ENCODE measurements at regions not wholly inside any gene's neighbourhood (a gene's known extent, or its start where the extent isn't known, plus 50 kb on each side); places are given as distances from the start of the nearest gene placed in this dataset.

DNA sequence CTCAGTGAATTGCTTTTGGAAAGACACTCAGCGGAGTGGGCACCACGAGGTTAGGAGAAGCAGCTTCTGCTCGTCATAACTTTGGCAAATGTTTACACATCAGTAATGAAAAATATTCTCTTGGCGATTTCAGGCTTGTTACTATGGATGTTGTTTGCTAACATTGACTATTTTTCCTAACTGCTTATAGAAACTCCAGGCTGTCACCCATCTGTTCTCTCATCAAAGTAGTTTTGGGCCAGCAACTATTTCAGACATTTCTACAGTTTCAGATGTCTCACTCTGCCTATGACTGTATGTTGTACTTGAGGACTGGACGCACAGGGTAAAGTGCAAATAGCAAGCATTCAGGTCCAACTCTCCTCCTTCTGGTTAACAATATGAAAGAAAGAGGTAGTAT, 346.7 kb downstream of the TRIML1 start:
- Histone ChIP-seq H3K27ac (replicated peaks in 1 of 4) (no peak overlapping the region), H3K9me3 (no peaks in the 10 kb centered on the region), H3K27me3 (no peaks in the 10 kb centered on the region), H3K36me3 (no peaks in the 10 kb centered on the region), H3K4me3 (no peak overlapping the region), H3K4me1 (no peaks in the 10 kb centered on the region)
- intact Hi-C loops (cut with DNase I), result no loop called here
- WGBS, result 41% methylated on average over 5 of the region's 5 CpGs
- TF ChIP-seq POLR2A (IDR thresholded peaks at IDR 0.05; ENCODE audit: low read depth), result no peak
- no peak for TF ChIP-seq POLR2AphosphoS5 (IDR thresholded peaks at IDR 0.05)
- TF ChIP-seq, protein P1, sequence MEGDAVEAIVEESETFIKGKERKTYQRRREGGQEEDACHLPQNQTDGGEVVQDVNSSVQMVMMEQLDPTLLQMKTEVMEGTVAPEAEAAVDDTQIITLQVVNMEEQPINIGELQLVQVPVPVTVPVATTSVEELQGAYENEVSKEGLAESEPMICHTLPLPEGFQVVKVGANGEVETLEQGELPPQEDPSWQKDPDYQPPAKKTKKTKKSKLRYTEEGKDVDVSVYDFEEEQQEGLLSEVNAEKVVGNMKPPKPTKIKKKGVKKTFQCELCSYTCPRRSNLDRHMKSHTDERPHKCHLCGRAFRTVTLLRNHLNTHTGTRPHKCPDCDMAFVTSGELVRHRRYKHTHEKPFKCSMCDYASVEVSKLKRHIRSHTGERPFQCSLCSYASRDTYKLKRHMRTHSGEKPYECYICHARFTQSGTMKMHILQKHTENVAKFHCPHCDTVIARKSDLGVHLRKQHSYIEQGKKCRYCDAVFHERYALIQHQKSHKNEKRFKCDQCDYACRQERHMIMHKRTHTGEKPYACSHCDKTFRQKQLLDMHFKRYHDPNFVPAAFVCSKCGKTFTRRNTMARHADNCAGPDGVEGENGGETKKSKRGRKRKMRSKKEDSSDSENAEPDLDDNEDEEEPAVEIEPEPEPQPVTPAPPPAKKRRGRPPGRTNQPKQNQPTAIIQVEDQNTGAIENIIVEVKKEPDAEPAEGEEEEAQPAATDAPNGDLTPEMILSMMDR (IDR thresholded peaks at IDR 0.05), result no peak
- no peak for TF ChIP-seq EP300 (IDR thresholded peaks at IDR 0.05)
- no peak for DNase-seq (ENCODE audit: extremely low spot score)

DNA sequence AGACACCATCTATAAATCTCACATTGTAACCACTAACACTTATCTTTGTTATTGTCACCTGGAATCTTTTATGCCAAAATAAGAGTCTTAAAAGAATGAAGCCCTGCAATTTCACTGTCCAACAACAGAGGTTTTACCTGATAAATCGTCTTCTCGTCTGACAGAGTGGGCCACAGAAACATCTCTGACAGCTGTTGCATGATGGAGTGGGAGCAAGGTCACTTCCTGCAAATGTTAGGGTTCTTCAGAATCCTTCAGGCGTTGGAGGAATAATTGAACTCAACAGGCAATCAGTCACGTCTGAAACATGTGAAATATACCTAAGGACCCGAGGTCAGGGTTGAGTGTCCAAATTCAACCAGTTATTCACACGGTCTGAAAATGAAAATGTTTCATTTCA, 353.6 kb downstream of the TRIML1 start:
- no peaks in the 10 kb centered on the region for H3K27me3 ChIP-seq
- intact Hi-C loops (cut with DNase I), result no loop called here
- H3K27ac ChIP-seq (replicated peaks in 1 of 4), result no peak overlapping the region
- no peaks in the 10 kb centered on the region for H3K4me1 ChIP-seq
- no peak overlapping the region for H3K4me3 ChIP-seq
- no peaks in the 10 kb centered on the region for H3K36me3 ChIP-seq
- TF ChIP-seq POLR2AphosphoS5 (IDR thresholded peaks at IDR 0.05) (no peak), EP300 (IDR thresholded peaks at IDR 0.05) (no peak), POLR2A (IDR thresholded peaks at IDR 0.05; ENCODE audit: low read depth) (no peak)
- TF ChIP-seq, protein P1 (IDR thresholded peaks at IDR 0.05), result no peak
- WGBS, result 32% methylated on average over 6 of the region's 6 CpGs
- H3K9me3 ChIP-seq, result peaks cover 0 to 13% (median 4%) of the 10 kb centered on the region in 4 donors
- DNase-seq (ENCODE audit: extremely low spot score), result no peak

DNA sequence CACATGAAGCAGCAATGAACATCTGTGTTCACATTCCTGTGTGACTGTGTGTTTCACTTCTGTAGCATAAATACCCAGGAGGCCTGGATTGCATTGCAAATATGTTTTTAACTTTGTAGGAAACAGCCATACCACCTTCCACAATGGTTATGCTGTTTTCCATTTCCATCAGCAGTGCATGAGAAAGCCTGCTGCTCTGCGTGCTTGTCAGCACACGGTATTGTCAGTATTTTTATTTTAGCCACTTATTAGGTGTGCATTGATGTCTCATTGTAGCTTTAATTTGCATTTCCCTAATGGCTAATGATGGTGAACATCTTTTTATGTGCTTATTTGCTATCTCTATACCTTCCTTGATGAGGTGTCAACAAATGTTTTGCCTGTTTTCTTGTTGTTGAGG, 355.9 kb downstream of the TRIML1 start:
- 71% methylated on average over 2 of the region's 2 CpGs for WGBS
- H3K36me3 ChIP-seq, result no peaks in the 10 kb centered on the region
- H3K9me3 ChIP-seq, result peaks cover 0 to 13% (median 4%) of the 10 kb centered on the region in 4 donors
- intact Hi-C loops (cut with DNase I), result no loop called here
- no peak for TF ChIP-seq POLR2AphosphoS5 (IDR thresholded peaks at IDR 0.05)
- no peaks in the 10 kb centered on the region for H3K27me3 ChIP-seq
- H3K4me1 ChIP-seq, result no peaks in the 10 kb centered on the region
- DNase-seq (ENCODE audit: extremely low spot score), result no peak
- H3K27ac ChIP-seq (replicated peaks in 1 of 4), result no peak overlapping the region
- H3K4me3 ChIP-seq, result no peak overlapping the region

DNA sequence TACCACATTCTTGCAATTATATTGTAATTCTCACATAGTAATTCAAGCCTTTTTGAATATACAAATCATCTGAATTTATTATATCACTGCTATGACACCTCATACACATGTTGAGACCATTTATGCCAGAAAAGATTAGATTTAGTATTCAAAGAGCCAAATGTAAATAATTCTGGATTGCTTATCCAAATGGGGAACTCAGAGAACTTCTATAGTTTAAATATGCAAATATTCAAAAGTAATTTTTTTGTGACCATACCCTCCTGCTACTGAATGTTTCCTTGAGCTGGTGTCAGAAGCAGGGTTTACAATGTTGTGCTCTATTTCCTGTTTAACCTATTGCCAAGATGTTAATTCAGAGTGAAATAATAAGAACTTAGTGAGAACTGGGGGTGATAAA, 372.2 kb downstream of the TRIML1 start:
- Histone ChIP-seq H3K27me3 (no peaks in the 10 kb centered on the region), H3K27ac (replicated peaks in 1 of 4) (no peak overlapping the region), H3K4me3 (no peak overlapping the region), H3K4me1 (no peaks in the 10 kb centered on the region), H3K9me3 (no peaks in the 10 kb centered on the region), H3K36me3 (no peaks in the 10 kb centered on the region)
- no peak for TF ChIP-seq EP300 (IDR thresholded peaks at IDR 0.05)
- TF ChIP-seq, protein P1 (IDR thresholded peaks at IDR 0.05), result no peak
- no peak for TF ChIP-seq POLR2A (IDR thresholded peaks at IDR 0.05; ENCODE audit: low read depth)
- TF ChIP-seq POLR2AphosphoS5 (IDR thresholded peaks at IDR 0.05), result no peak
- intact Hi-C loops (cut with DNase I), result no loop called here
- DNase-seq (ENCODE audit: extremely low spot score), result no peak

DNA sequence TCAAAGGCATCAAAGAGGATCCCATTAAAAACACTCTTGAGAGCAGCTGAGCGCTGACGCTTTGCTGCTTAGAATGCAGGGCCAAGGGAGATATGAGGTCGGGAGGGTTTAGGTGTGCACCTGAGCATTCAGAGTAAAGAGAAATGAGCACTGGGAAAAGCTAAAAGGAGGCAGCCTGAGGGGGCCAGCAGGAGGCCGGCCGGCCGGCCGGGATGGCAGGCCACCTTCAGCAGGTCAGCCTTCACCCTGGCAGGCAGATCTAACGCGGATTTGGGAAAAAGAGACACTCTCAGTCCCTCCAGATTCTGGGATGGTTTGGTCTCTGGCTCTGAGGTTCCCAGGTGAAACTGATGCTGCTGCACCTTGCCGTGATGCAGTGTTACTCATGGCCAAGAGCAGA, 393.5 kb downstream of the TRIML1 start:
- intact Hi-C loops (cut with DNase I), result no loop called here
- Histone ChIP-seq H3K36me3 (no peaks in the 10 kb centered on the region), H3K27me3 (no peaks in the 10 kb centered on the region), H3K27ac (replicated peaks in 1 of 4) (no peak overlapping the region), H3K4me1 (no peaks in the 10 kb centered on the region), H3K9me3 (no peaks in the 10 kb centered on the region), H3K4me3 (no peak overlapping the region)
- WGBS, result 84% methylated on average over 10 of the region's 10 CpGs
- DNase-seq (ENCODE audit: extremely low spot score), result no peak
- no peak for TF ChIP-seq EP300 (IDR thresholded peaks at IDR 0.05)
- TF ChIP-seq, protein P1 (IDR thresholded peaks at IDR 0.05), result no peak
- no peak for TF ChIP-seq POLR2A (IDR thresholded peaks at IDR 0.05; ENCODE audit: low read depth)
- no peak for TF ChIP-seq POLR2AphosphoS5 (IDR thresholded peaks at IDR 0.05)
